Astrocyte (in vitro differentiated cells and primary cell): ENCODE measurements at regions not wholly inside any gene's neighbourhood (a gene's known extent, or its start where the extent isn't known, plus 50 kb on each side); places are given as distances from the start of the nearest gene placed in this dataset.

Experiments
- CTCF ChIP-seq: IDR thresholded peaks from 2 replicates; pipeline ENCODE4 v1.5.1; 2011; ENCODE audit warnings: low read depth, mild to moderate bottlenecking, inconsistent platforms, low read length, moderate library complexity; ENCODE audit not compliant: insufficient read depth
- EZH2 ChIP-seq: IDR thresholded peaks from 2 replicates; pipeline ENCODE4 v1.6.1; 2012; ENCODE audit warnings: mild to moderate bottlenecking, low read length, inconsistent platforms; ENCODE audit not compliant: insufficient read depth

GRCh38 chr4:31362756-31363155 lies 642.6 kb downstream of the PCDH7 start:
- TF ChIP-seq CTCF (no peak), EZH2 (no peak)
